ENCODE measurements at regions not wholly inside any gene's neighbourhood (a gene's known extent, or its start where the extent isn't known, plus 50 kb on each side); places are given as distances from the start of the nearest gene placed in this dataset.

DNA sequence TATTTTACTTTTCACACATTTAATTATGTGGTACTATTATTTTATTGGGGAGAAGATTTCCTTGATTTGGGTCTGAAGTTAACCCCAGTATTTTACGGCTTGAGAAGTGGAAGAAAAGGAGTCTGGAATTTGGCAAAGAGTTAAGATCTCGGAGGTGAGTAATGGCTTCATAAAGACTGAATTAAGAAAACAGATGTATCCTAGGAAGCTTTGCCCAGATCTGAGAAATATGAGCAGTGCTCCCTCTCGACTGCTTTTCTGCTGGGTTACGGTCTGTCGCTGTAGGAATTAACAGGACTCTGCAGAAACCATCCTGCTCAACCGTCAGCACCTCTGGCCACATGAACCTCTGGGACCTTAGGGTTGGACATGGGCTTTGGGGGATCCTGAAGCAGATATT lies 163.6 kb upstream of the NDN start:
- no peak for TF ChIP-seq POLR2A (IDR thresholded peaks at IDR 0.05)
- TF ChIP-seq, protein P1, sequence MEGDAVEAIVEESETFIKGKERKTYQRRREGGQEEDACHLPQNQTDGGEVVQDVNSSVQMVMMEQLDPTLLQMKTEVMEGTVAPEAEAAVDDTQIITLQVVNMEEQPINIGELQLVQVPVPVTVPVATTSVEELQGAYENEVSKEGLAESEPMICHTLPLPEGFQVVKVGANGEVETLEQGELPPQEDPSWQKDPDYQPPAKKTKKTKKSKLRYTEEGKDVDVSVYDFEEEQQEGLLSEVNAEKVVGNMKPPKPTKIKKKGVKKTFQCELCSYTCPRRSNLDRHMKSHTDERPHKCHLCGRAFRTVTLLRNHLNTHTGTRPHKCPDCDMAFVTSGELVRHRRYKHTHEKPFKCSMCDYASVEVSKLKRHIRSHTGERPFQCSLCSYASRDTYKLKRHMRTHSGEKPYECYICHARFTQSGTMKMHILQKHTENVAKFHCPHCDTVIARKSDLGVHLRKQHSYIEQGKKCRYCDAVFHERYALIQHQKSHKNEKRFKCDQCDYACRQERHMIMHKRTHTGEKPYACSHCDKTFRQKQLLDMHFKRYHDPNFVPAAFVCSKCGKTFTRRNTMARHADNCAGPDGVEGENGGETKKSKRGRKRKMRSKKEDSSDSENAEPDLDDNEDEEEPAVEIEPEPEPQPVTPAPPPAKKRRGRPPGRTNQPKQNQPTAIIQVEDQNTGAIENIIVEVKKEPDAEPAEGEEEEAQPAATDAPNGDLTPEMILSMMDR (IDR thresholded peaks at IDR 0.05), result no peak

Data from right lobe of liver (tissue), 4 donors.